A673 (cell line): ENCODE measurements at regions not wholly inside any gene's neighbourhood (a gene's known extent, or its start where the extent isn't known, plus 50 kb on each side); places are given as distances from the start of the nearest gene placed in this dataset.

ENCODE experiments used
- BruUV-seq: library from RNA; stranded (reverse); fragments of 400-500 nt; replicated peaks from 2 replicates; lab custom pipeline; 2021; lab: Mats Ljungman, UMichigan
- CTCF ChIA-PET: fragments of 300-600 bp; sonication (Branson Sonifier 250); formaldehyde crosslinking; loops from one replicate; lab custom pipeline; 2022; ENCODE audit warnings: antibody characterized with exemption; lab: Charles Lee
- POLR2A ChIA-PET: fragments of 300-600 bp; sonication (Branson Sonifier 250); formaldehyde crosslinking; loops from one replicate; lab custom pipeline; 2022; ENCODE audit warnings: antibody characterized with exemption; ENCODE audit not compliant: low non-redundant PET; lab: Charles Lee
- DNase-seq: peaks from one replicate; pipeline ENCODE4 v3.0.0-alpha.2; 2015; ENCODE audit warnings: low spot score
- H3K27ac ChIP-seq: fragments of 200-600 bp; sonication (generic); 2 replicates; pipeline ENCODE4 v1.5.1; 2016; ENCODE audit warnings: mixed run types, low read depth, mild to moderate bottlenecking, mixed read lengths, antibody characterized with exemption, low read length; ENCODE audit not compliant: poor library complexity, severe bottlenecking
- H3K27me3 ChIP-seq: fragments of 200-600 bp; sonication (generic); replicated peaks from 2 replicates; pipeline ENCODE4 v1.6.1; 2017; ENCODE audit warnings: mixed run types, low read depth, mild to moderate bottlenecking, mixed read lengths, antibody characterized with exemption, low read length; ENCODE audit not compliant: insufficient read depth, poor library complexity
- H3K36me3 ChIP-seq: fragments of 200-600 bp; sonication (generic); 2 replicates; pipeline ENCODE4 v1.6.1; 2016; ENCODE audit warnings: mixed run types, mild to moderate bottlenecking, mixed read lengths, antibody characterized with exemption, low read length; ENCODE audit not compliant: insufficient read depth, poor library complexity, severe bottlenecking
- H3K4me1 ChIP-seq: fragments of 200-600 bp; sonication (generic); 2 replicates; pipeline ENCODE4 v1.6.1; 2017; ENCODE audit warnings: mixed run types, mild to moderate bottlenecking, mixed read lengths, antibody characterized with exemption, low read length; ENCODE audit not compliant: insufficient read depth, poor library complexity, severe bottlenecking
- H3K4me3 ChIP-seq: fragments of 200-600 bp; sonication (generic); 2 replicates; pipeline ENCODE4 v1.5.1; 2016; ENCODE audit warnings: low read depth, mixed run types, mild to moderate bottlenecking, mixed read lengths, low read length; ENCODE audit not compliant: poor library complexity, severe bottlenecking
- H3K9me3 ChIP-seq: fragments of 200-600 bp; sonication (generic); 2 replicates; pipeline ENCODE4 v1.6.1; 2016; ENCODE audit warnings: mixed run types, low read depth, mild to moderate bottlenecking, mixed read lengths, antibody characterized with exemption, low read length; ENCODE audit not compliant: poor library complexity, severe bottlenecking
- EZH2 ChIP-seq: fragments of 200-600 bp; sonication (generic); IDR thresholded peaks from 2 replicates; pipeline ENCODE4 v1.6.1; 2017; ENCODE audit warnings: borderline replicate concordance, low read depth, mild to moderate bottlenecking, mixed read lengths, antibody characterized with exemption, low read length; ENCODE audit not compliant: poor library complexity, severe bottlenecking
- intact Hi-C: fragments of 100-400 bp; cut with micrococcal nuclease; formaldehyde crosslinking; loops from one replicate; pipeline ENCODE4 v1.10.0; 2022; ENCODE audit not compliant: unreplicated experiment
- TF ChIP-seq, protein P1 (sequence below): fragments of 300-800, 200-600 bp; sonication (generic); conservative IDR thresholded peaks from 2 replicates; pipeline ENCODE4 v1.5.1; 2017; ENCODE audit warnings: low read depth, mild to moderate bottlenecking, antibody characterized with exemption, low read length, moderate library complexity, mixed read lengths

DNA sequence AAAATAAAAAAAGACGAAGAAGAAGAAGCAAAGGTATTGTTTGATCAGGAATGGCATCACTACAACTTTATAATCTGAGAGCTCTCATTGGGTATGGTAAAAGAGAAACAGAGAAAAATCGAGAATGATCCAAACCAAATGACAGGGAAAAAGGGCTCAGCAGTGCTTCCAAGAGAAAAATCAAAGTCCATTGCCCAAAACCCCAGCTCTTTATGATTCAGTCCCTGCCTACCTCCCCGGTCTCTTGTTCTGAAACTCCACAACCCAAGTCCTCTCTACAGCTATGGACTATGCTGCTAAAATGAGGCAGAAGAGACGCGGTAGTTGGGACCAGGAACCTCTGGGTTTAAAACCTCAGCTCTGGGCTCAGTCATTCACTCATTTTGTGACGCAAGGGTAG lies 341.1 kb upstream of the PPARGC1A start:
- H3K27ac ChIP-seq: no peak overlapping the region
- ChIA-PET POLR2A (no interaction called here), CTCF (no interaction called here)
- H3K27me3 ChIP-seq: peaks cover 22% of the 10 kb centered on the region
- intact Hi-C loops: no loop called here
- H3K9me3 ChIP-seq: no peaks in the 10 kb centered on the region
- TF ChIP-seq, protein P1, sequence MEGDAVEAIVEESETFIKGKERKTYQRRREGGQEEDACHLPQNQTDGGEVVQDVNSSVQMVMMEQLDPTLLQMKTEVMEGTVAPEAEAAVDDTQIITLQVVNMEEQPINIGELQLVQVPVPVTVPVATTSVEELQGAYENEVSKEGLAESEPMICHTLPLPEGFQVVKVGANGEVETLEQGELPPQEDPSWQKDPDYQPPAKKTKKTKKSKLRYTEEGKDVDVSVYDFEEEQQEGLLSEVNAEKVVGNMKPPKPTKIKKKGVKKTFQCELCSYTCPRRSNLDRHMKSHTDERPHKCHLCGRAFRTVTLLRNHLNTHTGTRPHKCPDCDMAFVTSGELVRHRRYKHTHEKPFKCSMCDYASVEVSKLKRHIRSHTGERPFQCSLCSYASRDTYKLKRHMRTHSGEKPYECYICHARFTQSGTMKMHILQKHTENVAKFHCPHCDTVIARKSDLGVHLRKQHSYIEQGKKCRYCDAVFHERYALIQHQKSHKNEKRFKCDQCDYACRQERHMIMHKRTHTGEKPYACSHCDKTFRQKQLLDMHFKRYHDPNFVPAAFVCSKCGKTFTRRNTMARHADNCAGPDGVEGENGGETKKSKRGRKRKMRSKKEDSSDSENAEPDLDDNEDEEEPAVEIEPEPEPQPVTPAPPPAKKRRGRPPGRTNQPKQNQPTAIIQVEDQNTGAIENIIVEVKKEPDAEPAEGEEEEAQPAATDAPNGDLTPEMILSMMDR: no peak
- TF ChIP-seq EZH2: no peak
- no TSS peak for BruUV-seq
- no peaks in the 10 kb centered on the region for H3K4me1 ChIP-seq
- H3K4me3 ChIP-seq: no peak overlapping the region
- no peaks in the 10 kb centered on the region for H3K36me3 ChIP-seq
- no peak for DNase-seq

GRCh38 chr4:24229978-24230377 lies 340.1 kb upstream of the PPARGC1A start:
- Histone ChIP-seq H3K27me3 (peaks cover 22% of the 10 kb centered on the region), H3K9me3 (no peaks in the 10 kb centered on the region), H3K36me3 (no peaks in the 10 kb centered on the region), H3K27ac (no peak overlapping the region), H3K4me3 (no peak overlapping the region), H3K4me1 (no peaks in the 10 kb centered on the region)
- TF ChIP-seq EZH2: no peak
- TF ChIP-seq, protein P1: no peak
- DNase-seq: no peak
- ChIA-PET POLR2A (no interaction called here), CTCF (no interaction called here)
- intact Hi-C loops: no loop called here
- BruUV-seq: no TSS peak

DNA sequence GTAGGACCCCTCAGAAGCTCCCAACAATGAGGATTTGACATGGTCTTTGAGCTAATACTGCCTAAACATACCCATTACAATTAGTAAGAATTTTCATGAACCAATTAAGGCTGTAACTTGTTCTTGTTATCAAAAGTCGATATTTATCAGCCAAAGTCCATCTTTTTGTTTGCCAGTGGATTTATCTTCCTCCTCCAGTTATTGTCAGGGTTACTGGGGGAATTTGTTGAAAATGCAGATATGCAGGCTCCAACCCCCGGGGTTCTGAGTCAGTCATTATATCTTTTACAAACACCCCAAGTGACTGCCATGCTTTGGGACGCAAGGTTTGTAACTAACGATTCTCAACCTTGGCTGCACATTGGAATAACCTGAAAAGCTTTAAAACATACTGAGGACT lies 338.8 kb upstream of the PPARGC1A start:
- no TSS peak for BruUV-seq
- H3K36me3 ChIP-seq: no peaks in the 10 kb centered on the region
- H3K4me3 ChIP-seq: no peak overlapping the region
- DNase-seq: no peak
- H3K27me3 ChIP-seq: peaks cover 22% of the 10 kb centered on the region
- H3K4me1 ChIP-seq: no peaks in the 10 kb centered on the region
- TF ChIP-seq, protein P1: no peak
- TF ChIP-seq EZH2: no peak
- H3K27ac ChIP-seq: no peak overlapping the region
- ChIA-PET CTCF (no interaction called here), POLR2A (no interaction called here)
- intact Hi-C loops: no loop called here
- H3K9me3 ChIP-seq: no peaks in the 10 kb centered on the region
